ENCODE measurements at regions not wholly inside any gene's neighbourhood (a gene's known extent, or its start where the extent isn't known, plus 50 kb on each side); places are given as distances from the start of the nearest gene placed in this dataset.

GRCh38 chr1:184228558-184228957 lies 158.3 kb upstream of the C1orf21 start:
- TF ChIP-seq CTCF (conservative IDR thresholded peaks at IDR 0.05; ENCODE audit: low read depth, low read length) = no peak
- no peak for TF ChIP-seq RAD21 (IDR thresholded peaks at IDR 0.05; ENCODE audit: low read length)
- TF ChIP-seq POLR2A (IDR thresholded peaks at IDR 0.05; ENCODE audit: low read depth, low read length) = no peak
- TF ChIP-seq MAFK (IDR thresholded peaks at IDR 0.05; ENCODE audit: low read depth, low read length) = no peak
- no peak for TF ChIP-seq MXI1 (IDR thresholded peaks at IDR 0.05; ENCODE audit: borderline replicate concordance, low read depth, low read length)
- TF ChIP-seq NFE2L2 (IDR thresholded peaks at IDR 0.05; ENCODE audit: low read depth, low read length) = no peak
- TF ChIP-seq CHD1 (IDR thresholded peaks at IDR 0.05; ENCODE audit: low read depth, low read length) = no peak
